Inferior parietal cortex (tissue), 1 donor: ENCODE measurements at regions not wholly inside any gene's neighbourhood (a gene's known extent, or its start where the extent isn't known, plus 50 kb on each side); places are given as distances from the start of the nearest gene placed in this dataset.
"Not testable (repeated sequence)": the region's sequence is repeated elsewhere in the genome, so short reads cannot be mapped to it uniquely, and the experiment has no call there.

ENCODE experiments used
- DNase-seq: peaks from one replicate; pipeline ENCODE4 v3.0.0-alpha.2; 2016; ENCODE audit errors: extremely low spot score

- not testable (repeated sequence) for DNase-seq
These were observed 184.7 kb downstream of the C9orf152 start for GRCh38 chr9:110023221-110023620.

- no peak for DNase-seq
These were observed 182.3 kb downstream of the C9orf152 start for GRCh38 chr9:110025551-110026170.

- DNase-seq, result no peak
These were observed 180.3 kb downstream of the C9orf152 start for GRCh38 chr9:110027671-110028081.

GRCh38 chr9:110028271-110028670 is 179.7 kb downstream of the C9orf152 start:
- no peak for DNase-seq

- no peak for DNase-seq
These were observed 179.3 kb downstream of the C9orf152 start for GRCh38 chr9:110028676-110029075.

- DNase-seq, result peak; percentile 28
These were observed 178.5 kb downstream of the C9orf152 start for GRCh38 chr9:110029429-110029955.

- no peak for DNase-seq
These were observed 177.9 kb downstream of the C9orf152 start for GRCh38 chr9:110029956-110030480.

GRCh38 chr9:110030632-110031031 is 177.3 kb downstream of the C9orf152 start:
- no peak for DNase-seq

- no peak for DNase-seq
These were observed 176.3 kb downstream of the C9orf152 start for GRCh38 chr9:110031511-110032173.

- not testable (repeated sequence) for DNase-seq
These were observed 175.4 kb downstream of the C9orf152 start for GRCh38 chr9:110032532-110032931.

GRCh38 chr9:110033869-110034268 is 174.1 kb downstream of the C9orf152 start:
- DNase-seq, result no peak

- DNase-seq, result no peak
These were observed 171.7 kb downstream of the C9orf152 start for GRCh38 chr9:110036286-110036685.

GRCh38 chr9:110040788-110041187 is 167.2 kb downstream of the C9orf152 start:
- DNase-seq, result no peak

GRCh38 chr9:110041452-110041851 is 166.5 kb downstream of the C9orf152 start:
- no peak for DNase-seq

- DNase-seq, result no peak
These were observed 160.6 kb downstream of the C9orf152 start for GRCh38 chr9:110047232-110047954.

- DNase-seq, result no peak
These were observed 160.0 kb downstream of the C9orf152 start for GRCh38 chr9:110047955-110048402.

GRCh38 chr9:110048403-110048975 is 159.5 kb downstream of the C9orf152 start:
- no peak for DNase-seq

GRCh38 chr9:110048976-110049698 is 158.8 kb downstream of the C9orf152 start:
- no peak for DNase-seq

- no peak for DNase-seq
These were observed 158.1 kb downstream of the C9orf152 start for GRCh38 chr9:110049699-110050450.

GRCh38 chr9:110050925-110051355 is 157.0 kb downstream of the C9orf152 start:
- no peak for DNase-seq
